NCI-H2196 treated with DMSO at 0.1 percent for 48 hours (cell line): ENCODE measurements at regions not wholly inside any gene's neighbourhood (a gene's known extent, or its start where the extent isn't known, plus 50 kb on each side); places are given as distances from the start of the nearest gene placed in this dataset.

Source experiments
- DNase-seq: peaks from one replicate; lab custom pipeline; 2025; ENCODE audit not compliant: unreplicated experiment; lab: John Stamatoyannopoulos, UW

DNA sequence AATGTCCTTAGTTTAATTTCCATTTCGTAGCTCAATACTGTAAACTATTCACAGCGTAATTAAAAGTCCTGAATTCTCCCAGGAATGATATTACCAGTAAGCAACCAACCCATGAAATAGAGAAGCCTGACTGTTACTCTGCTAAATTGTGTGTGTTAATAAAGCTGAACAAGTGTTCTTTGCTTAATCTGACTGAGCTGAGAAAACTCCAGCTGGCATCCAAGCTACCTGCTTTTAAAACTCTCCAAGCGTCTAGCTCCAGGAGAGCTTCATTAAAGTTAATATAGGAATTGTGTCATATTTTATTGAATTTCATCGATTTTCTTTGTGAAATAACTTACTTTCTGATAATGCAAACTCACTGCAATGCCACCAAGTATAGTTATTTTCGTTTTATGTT, 524.4 kb downstream of the SLC16A7 start:
- no peak for DNase-seq

DNA sequence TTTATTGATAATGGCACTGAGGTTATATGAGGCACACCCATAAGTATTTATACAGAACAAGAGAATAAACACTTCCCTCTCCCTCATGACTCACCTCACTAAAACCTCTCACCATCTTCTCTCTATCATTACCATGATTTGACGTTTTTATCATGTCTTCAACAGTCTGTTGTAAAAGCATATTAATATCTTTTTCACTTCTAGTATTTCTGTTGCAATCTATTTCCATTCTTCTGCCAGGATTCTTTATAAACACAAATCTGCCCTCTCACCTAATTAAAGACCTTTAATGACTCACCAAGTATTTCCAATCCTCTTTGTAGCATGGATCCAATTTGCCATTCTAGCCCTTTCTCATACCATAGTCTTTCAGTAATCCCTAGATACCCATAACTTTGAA, 527.7 kb downstream of the SLC16A7 start:
- DNase-seq, result no peak

DNA sequence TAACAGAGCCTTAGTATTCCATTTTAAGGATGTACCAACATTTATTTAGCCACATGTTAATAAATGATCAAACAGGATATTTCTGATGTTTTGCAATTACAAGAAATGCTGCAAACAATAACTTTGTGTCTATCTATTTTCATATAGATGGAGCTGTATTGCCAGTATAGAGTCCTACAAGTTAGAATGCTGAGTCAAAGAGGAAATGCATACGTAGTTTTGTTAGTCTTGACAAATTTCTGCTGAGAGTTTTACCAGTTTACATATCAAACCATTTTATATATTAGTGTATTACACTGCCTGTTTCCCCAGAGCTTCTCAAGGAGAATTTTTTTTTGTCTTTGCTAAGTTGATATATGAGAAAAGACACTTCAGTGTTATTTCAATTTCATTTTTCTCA, 541.7 kb downstream of the SLC16A7 start:
- no peak for DNase-seq

DNA sequence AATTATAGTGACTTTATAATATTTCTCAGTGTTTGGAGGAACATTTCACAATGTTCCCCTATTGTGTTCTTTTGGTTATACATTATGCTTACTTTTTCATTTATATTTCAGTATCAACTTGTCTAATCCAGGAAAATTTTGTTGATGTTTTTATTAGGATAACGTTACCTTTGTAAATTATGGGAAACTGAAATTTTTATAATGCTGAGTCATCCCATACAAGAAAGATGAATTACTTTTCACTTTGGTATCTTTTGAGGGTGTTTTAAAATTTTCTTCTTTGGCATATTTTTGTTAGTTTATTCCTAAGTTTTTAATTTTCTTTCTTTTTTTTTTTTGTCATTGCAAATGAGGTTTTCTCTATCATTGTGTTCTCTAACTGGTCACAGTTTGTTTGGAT, 542.7 kb downstream of the SLC16A7 start:
- no peak for DNase-seq

DNA sequence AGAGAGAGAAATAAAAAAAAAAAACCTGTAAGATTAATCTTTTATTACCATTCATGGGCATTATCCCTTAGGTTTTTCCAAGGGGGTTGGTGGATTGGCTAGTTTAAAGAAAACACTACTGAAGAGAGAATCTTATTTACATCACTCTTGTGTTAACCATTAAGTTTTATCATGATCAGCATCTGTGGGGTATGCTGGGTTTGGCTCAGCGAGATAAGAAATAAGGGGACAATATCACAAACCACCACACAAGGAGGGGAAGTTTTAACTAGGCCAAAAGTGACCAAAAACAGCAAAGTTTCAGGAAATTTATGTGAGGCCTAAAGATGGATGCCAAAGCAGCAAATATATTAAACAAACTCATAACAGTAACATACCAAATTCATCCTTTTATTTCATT, 548.6 kb downstream of the SLC16A7 start:
- DNase-seq, result no peak

DNA sequence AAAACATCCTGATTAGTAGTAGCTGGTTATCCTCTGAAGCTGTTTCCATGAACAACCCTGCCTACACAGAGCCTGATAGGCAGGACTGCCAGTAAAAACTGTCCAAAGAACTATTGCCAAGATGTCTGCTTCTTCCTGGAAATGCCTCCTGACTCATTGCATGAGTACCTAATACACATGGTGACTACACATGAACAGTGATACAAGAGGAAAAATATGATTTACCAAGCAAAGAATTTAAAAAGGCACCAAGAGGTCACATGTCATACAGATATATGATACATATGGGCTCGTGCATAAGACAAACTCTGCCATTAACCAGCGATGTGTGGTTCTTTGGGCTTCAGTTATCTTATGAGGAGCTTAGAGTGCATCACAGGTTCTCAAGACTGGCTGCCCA, 552.3 kb downstream of the SLC16A7 start:
- no peak for DNase-seq

DNA sequence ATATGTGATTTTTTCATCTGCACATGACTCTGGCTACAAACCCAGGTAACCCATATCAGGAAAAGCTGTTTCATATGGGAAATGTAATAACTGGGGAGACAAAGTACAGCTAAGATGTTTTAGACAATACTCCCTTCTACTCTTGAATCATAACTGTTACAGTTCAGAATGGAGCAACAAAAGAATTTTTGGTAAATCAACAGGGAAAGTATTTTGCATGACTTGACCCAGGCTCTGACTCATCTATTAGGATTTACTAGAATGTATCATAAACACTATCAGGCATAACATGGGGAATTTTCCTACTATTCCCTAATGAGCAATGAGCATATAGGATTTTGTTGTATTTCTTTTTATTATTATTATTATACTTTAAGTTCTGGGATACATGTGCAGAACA, 553.0 kb downstream of the SLC16A7 start:
- DNase-seq, result no peak

DNA sequence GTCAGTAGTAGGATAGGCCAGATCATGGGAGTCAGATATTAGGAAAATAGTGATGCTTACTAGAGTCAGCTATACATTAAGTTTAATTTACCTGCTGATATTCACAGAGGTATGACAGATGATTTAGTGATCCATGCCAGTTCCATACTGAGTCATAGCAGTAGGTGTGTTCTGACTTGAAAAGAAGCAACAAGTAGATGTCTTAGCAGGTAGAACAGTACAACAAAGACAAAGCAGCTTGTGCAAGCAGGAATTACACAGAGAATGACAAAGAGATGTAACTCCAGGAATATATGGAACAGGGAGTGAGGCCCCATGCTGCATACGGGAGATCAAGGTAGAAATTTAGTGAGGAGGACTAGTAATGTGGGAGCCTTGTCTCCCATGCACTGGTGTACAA, 556.9 kb downstream of the SLC16A7 start:
- DNase-seq, result no peak

DNA sequence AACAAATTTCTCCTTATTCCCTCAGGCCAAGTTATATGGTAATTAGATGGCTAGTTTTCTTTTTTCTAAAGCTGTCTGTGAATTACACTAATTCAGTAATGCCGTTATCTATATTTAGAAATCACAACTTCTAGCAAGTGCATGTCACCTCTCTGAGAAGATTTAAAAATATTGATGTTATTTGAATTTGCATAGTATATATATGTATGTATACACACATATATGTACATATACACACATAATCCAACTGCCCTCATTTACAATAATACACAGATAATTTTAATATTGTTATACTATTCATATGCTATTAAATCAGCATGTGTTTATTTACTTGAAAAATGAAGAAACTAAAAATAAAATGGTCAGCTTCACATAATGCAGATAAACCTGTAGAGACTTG, 563.9 kb downstream of the SLC16A7 start:
- no peak for DNase-seq

DNA sequence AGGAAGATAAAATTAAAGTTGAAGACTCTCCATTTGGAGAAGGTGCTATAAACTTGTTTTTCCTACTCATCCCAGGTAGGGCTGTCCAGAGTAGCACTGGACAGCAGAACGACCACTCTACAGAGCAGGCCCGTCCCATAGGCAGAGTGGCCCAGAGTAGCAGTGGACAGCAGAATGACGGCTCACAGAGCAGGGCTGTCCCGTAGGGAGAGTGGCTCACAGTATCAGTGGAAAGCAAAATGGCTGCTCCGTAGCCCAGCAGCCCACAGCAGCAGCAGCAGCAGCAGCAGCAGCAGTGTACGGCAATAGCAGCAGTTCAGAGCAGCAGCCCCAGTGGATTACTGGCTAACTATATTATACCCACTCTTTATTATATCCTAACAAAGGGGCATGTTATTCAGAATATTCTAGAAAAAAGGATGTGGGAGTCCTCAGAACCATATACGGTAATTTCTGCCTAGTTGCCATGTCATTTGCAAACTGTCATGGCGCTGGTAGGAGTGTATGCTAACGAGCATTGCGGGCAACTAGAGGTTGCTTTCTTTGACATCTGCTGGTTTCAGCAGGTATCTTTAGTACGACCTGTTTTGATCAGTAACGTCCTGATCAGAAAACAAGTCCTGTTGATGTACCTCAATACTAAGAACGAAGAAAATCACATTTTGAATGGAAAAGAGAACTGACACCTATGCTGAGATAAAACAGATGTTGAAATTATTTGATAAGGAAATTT, 567.3 kb downstream of the SLC16A7 start:
- no peak for DNase-seq

DNA sequence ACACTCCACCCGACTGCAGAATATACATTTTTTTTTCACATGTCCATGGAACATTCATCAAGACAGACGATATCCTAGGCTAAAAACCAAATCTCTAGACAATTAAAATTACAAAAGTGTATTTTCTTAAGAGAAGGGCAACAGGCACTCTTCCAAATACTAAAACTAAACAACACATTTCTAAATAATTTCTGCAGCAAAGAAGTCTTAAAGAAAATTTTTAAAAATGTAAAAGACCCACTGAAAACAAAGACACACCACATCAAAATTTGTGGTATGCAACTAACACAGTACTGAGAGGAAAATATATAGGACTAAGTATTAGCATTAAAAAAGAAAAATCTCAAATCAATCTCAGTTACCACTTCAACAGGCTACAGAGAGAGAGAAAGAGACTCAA, 570.0 kb downstream of the SLC16A7 start:
- DNase-seq, result no peak

DNA sequence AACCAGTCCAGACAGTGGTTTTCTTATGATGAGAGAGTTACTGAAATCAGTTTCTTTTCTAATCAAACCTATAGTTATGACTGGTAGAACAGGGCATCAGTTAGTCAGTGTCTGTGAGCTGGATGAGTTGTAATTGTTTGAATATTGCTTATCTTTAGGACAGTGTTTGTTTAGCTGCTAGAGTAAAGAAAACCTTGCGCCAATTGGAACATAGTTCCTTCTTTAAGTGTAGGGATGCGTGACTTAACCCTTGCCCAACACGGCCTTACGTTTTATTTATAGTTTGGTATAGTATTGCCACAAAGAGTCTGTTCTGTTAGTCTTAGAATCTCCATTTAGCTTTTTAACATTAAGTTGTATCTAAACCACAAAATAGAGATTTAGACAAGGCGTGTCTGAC, 572.6 kb downstream of the SLC16A7 start:
- DNase-seq, result no peak

DNA sequence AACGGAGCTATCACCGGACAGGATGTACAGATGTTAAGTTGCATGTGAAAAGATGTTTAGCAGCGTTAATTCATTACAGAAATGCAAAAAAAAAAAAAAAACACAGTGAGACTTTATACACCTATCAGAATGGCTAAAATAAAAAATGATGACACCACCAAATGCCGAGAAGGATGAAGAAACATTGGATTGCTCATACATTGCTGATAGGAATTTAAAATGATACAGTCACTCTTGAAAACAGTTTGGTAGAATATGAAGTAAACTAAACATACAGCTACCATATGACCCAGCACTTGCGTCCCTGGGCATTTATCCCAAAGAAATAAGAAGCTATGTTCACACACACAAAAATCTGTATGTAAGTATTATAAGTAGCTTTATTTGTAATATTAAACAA, 574.1 kb downstream of the SLC16A7 start:
- no peak for DNase-seq

DNA sequence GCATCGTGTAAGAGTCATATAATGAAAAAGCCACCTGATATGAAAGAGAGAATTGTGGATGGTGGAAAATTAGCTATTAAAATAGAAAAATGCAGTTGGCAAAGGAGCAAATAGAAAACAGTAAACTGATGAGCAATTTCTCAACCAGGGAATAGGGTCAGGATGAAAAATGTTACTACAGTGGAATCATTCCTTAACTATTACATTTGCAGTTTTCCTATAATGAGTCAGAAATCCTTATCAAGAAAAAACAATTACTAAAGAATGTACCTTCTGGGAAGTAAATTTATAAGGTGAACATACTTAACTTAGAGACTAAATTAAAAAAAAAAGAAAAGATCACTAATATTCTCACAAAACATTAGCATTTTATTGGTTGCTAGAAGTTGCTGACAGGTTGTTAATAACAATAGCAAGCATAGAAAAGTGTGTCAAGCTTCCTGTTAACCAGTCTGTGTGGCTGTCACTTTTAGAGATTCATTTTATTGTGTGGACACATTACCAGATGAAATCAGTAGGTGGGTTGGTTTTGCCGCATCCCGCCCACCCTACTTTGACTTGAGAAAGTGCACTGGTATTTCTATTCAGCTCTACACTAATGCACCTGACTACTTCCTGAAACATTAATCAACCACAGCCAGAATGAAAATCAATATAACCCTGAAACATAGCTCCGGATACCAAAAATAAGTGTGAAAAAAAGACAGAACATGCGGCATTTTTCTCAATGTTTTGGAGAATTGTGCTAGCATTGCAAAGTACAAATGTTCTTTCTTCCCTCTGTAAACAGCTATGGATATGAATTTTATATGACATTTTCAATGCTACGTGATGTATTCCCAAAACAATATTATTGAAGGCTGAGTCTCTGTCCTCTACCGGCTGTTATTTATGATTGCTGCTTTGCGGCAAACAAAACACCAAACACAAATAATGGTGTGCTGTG, 576.7 kb downstream of the SLC16A7 start:
- no peak for DNase-seq

DNA sequence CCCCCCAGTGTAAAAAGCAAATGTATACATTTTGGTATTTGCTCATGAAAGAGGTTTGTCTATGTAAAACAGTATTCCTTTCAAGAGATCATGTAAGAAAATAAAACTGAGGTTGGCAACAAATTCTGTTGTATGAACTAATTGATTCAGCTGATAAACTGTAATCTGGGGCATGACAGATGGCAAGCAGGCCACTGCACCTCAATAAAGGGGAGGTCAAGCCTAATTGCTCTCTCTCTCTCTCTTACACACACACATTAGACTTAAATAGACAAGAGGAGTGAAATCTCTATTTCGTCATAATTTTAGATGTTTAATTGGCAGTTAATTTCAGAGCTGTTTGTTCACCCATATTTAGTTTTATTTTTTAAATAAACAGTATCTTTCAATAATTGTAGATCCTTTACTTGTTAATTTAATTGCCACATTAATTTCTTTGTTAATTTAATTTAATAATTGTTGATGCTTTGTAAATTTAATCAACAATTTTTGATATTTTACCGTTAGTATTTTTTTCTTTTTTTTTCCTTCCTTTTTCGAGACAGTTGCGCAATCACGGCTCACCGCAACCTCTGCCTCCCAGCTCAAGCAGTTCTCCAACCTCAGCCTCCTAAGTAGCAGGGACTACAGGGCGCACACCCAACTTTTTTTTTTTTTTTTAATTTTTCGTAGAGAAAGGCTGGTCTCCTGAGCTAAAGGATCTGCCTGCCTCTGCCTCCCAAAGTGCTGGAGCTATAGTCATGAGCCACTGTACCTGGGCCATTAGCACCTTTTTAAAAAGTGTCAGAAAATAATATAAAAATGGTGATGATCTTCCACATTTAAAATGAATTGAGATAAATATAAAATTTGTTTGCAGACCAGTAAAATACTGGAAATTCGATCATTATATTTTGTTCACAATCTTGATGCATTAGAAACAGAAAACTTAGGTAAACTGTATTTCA, 577.7 kb downstream of the SLC16A7 start:
- DNase-seq, result no peak

DNA sequence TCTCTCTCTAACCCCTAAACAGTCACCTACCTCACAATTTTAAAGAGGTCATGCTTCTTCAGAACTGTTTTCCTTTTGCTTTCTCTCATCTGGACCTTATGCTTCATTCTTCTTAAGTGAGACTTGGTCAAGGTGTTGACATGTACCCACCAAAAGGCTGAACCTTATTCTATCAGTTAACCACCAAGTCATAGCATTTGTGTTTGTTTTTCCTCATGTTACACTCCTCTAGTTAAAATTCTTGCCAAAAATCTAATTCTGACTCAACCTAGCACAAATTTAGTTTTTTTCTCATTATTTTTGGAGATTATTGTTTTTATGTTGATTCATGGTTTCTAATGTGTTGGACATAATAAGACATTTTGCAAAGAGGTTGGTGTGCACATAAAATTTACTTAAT, 578.6 kb downstream of the SLC16A7 start:
- no peak for DNase-seq

DNA sequence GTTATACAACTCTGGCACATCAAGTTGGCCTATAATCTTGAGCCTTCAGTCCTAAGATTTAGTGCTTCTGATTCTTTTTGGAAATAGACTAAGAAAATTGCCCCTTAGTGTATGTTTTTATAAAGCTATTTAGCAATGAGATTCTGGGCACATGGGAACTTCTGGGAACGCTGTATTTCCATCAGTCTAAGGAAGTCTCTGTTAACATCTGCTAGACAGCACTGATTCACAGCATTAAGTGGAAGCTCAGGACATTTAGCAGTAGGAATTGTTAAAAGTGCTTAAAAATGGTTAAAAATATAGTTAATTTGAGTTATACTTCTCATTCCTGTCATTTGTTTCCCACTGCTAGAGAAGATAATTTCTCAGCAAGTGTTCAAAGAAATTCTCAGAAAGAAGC, 579.1 kb downstream of the SLC16A7 start:
- DNase-seq, result no peak

DNA sequence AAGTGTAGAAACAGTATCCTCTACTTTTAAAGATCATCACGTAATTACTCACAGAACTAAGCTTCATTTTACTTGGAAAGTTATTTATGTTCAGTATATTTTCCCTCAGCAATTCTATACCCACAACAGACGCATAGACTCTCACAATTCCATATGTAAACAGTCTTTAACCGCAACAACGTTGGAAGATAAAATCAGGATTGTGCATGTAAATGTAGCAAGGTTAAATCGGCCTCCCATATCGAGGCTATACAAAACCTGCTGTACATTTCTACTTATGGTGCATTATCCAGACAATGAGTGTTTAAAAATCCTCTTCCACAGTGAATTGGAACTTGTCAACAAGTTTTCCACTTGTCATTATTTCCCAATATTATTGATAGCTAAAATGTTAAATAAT, 581.1 kb downstream of the SLC16A7 start:
- no peak for DNase-seq

DNA sequence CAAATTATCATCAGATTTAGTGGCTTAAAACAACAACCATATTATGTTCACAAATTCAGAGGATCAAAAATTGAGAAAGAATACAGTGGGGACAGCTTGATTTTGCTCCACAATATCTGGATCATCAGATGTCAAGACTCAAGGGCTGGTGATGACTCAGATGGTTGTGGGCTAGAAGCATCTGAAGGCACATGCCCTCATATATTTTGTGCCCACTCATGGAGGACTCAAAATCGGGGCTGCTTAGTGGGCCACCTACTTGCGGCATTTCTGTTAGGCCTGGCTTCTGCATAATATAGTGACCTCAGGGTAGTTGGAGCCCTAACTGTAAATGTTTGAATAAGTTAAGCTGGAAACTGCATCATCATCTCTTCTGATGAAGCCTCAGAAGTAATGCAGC, 584.5 kb downstream of the SLC16A7 start:
- no peak for DNase-seq

DNA sequence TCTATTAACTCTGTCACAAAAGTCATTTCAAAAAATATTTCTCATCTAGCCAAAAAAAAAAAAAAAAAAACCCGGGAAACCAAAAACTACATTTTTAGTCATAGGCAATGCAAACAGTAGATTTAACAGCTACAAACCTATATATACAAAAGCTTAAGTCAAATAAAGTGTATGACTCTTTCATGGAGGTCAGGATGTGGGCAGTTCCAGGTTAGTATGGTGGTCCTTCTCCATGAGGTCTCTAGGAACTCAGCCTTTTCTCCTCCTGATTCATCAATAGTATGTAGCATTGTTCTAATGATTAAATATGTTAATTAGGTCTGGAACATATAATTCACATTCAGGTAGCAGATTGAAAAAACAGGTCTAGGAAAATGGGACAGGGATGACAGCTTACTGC, 586.5 kb downstream of the SLC16A7 start:
- DNase-seq, result no peak

DNA sequence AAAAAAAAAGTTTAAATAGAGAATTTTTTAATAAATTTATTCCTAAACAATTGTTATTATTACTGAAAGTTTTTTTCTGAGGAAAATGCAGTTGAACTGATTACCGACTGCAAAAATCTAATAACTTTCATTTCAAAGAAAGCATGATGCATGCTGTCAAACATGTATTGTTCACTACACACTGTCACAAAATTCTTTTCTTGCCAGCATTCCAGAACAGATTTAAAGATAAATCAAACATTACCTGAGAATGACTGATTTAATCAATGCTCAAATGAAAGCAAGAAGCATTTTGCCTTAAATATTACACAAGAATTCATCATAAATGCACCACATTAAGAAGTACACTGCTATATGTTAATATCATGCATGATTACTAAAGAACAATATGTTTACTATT, 588.3 kb downstream of the SLC16A7 start:
- no peak for DNase-seq
